Astrocyte of the cerebellum (primary cell): ENCODE measurements at regions not wholly inside any gene's neighbourhood (a gene's known extent, or its start where the extent isn't known, plus 50 kb on each side); places are given as distances from the start of the nearest gene placed in this dataset.
"Not testable (repeated sequence)": the region's sequence is repeated elsewhere in the genome, so short reads cannot be mapped to it uniquely, and the experiment has no call there.

Experiments used
- DNase-seq: peaks from one replicate; pipeline ENCODE4 v3.0.0-alpha.2; 2011; ENCODE audit warnings: low read depth
- H3K4me3 ChIP-seq: 2 replicates; pipeline ENCODE4 v1.5.1; 2011; ENCODE audit warnings: mild to moderate bottlenecking, low read depth, low read length, moderate library complexity
- in situ Hi-C: cut with HindIII; loops from 2 replicates; pipeline ENCODE4 v1.10.0; 2017; ENCODE audit warnings: low sequenced_read_pairs
- TF ChIP-seq, protein P1 (sequence below): IDR thresholded peaks from 2 replicates; pipeline ENCODE4 v1.5.1; 2012; ENCODE audit warnings: low read length, low read depth, moderate library complexity, mild to moderate bottlenecking; ENCODE audit errors: missing control alignments

DNA sequence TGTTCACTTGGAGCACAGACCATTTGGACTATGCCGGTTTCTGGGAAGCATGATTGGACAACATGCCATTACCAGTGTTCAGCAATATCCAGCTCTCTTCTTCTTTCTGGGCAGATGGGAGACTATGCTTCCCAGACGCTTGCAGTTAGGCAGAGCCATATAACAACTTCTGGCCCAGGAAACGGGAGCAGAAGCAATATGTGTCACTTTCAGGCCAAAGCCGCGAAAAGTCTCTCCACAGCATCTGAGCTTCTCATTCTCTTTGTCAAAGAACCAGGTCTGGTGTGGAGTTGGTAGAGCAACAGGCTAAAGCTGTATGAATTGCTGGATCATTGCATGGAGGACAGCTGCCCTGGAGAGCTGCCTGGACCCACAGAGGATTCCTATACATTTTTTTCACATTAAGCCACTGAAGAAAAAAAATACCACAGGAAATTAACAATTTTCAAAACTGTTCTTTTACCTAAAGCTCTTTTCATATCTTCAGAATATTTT is 131.4 kb upstream of the FRG1 start:
- DNase-seq = no peak
- H3K4me3 ChIP-seq = no peak overlapping the region
- TF ChIP-seq, protein P1, sequence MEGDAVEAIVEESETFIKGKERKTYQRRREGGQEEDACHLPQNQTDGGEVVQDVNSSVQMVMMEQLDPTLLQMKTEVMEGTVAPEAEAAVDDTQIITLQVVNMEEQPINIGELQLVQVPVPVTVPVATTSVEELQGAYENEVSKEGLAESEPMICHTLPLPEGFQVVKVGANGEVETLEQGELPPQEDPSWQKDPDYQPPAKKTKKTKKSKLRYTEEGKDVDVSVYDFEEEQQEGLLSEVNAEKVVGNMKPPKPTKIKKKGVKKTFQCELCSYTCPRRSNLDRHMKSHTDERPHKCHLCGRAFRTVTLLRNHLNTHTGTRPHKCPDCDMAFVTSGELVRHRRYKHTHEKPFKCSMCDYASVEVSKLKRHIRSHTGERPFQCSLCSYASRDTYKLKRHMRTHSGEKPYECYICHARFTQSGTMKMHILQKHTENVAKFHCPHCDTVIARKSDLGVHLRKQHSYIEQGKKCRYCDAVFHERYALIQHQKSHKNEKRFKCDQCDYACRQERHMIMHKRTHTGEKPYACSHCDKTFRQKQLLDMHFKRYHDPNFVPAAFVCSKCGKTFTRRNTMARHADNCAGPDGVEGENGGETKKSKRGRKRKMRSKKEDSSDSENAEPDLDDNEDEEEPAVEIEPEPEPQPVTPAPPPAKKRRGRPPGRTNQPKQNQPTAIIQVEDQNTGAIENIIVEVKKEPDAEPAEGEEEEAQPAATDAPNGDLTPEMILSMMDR = no peak
- in situ Hi-C loops = no loop called here

DNA sequence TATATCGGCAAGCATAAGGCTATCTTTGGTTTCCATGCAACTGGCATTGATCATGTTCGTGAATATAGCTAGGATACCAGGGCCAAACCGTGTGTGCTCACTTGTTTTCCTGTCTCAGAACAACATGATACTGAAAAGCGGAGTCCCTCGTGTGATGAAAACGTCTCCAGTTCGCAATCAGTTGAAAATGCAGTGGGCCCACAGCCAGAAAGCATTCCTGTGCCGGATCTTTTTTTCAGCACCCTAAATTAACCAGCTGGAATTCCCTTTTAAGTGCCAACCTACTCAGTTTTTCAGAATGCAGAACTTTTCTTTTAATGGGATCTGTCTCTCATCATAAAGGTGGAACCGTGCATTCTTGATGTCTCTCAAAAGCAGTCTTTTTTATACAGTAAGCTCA is 130.8 kb upstream of the FRG1 start:
- no peak overlapping the region for H3K4me3 ChIP-seq
- in situ Hi-C loops = no loop called here
- no peak for DNase-seq
- TF ChIP-seq, protein P1 = no peak

DNA sequence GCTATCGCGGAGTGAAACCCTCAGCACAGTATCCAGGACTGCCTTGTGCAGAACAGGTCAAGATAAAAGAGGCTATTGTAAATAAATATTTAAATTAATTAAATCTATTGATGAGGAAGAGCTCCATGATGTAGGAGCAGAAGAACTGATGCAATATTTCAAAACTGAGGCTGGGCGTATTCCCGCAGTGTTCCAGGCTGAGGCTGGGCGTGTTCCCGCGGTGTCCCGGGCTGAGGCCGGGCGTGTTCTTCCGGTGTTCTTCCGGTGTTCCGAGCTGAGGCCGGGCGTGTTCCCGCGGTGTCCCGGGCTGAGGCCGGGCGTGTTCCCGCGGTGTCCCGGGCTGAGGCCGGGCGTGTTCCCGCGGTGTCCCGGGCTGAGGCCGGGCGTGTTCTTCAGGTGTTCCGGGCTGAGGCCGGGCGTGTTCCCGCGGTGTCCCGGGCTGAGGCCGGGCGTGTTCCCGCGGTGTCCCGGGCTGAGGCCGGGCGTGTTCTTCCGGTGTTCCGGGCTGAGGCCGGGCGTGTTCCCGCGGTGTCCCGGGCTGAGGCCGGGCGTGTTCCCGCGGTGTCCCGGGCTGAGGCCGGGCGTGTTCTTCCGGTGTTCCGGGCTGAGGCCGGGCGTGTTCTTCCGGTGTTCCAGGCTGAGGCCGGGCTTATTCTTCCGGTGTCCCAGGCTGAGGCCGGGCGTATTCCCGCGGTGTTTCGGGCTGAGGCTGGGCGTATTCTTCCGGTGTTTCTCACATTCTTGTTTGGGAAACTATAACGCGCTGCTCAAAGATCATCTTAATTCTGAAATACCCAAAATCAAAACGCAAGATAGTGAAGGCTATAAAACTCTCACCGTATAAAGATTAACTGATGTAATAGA is 130.1 kb upstream of the FRG1 start:
- in situ Hi-C loops, H3K4me3 ChIP-seq, DNase-seq: not testable (repeated sequence)

DNA sequence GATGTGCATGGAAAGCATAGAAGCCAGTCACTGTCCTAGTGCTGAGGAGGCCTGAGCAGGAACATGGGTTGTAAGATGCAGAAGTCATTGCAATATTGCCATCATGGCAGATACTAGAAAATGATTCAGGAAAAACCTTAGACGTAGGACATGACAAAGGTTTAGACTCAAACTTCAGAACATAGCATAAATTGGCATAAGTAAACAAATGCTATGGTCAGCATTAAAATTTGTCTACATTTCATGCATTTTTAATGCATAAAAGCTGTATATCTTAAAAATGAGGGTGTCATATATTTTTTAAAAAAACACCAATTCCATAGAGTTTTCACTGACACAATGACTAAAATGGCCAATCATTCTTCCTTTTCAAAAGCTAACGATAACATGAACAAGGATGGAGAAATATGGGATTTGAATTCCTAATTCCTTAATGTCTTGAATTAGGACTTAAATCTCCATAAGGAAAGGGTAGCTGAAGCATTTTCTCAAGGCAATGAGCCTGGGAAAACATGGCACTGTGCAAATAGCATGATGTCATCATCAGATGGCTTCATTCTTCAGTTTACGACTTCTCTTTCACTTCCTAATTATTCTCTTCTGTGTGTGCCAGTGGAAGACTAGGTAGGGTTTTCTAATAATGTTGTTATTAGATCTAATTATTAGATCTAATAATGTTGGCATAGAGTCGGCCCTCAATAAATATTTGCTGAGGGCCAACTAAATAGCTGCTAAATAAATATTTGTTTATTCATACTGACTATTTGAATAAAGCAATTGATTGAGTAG is 125.1 kb upstream of the FRG1 start:
- in situ Hi-C loops = no loop called here
- H3K4me3 ChIP-seq = no peak overlapping the region
- DNase-seq = no peak
- TF ChIP-seq, protein P1 = no peak

DNA sequence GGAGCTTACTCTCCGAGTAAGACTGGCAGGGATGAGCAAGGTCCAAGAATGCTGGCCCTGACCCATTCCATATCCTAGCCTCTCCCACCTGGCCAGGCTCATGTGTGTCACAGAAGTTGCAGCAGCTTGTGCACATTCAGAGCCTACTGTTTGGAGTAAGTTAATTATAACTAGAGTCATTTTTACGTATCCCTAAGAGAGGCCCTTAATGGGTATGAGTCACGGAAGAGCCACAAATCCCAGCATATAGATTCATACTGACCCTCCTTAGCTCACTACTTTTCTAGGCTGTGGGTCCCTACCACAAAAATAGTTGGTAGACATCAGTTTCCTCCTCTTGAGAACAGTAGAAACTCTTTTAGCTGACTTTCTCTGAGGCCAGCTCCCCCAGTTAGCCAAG is 118.3 kb upstream of the FRG1 start:
- TF ChIP-seq, protein P1 = no peak
- H3K4me3 ChIP-seq = no peak overlapping the region
- DNase-seq = no peak
- in situ Hi-C loops = no loop called here

DNA sequence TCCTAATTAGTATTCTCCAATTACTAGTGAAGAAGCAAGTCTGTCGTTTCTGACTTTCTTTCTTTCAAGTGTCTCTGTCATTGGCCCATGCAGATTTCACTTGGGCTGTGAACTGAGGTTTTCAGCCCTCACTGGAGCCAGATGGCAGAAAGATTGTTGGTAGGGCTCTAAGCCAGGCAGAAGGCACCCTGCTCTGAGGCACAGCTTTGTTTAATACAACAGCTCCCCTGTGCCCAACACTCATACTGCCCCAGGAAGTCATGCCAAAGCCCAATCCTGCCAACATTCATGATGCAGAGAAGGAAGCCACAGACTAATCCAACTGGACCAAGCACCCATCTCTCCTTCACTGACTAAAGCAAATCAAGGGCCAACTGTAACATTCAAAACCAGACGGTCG is 117.1 kb upstream of the FRG1 start:
- TF ChIP-seq, protein P1 = no peak
- no peak overlapping the region for H3K4me3 ChIP-seq
- DNase-seq = no peak
- in situ Hi-C loops = no loop called here

DNA sequence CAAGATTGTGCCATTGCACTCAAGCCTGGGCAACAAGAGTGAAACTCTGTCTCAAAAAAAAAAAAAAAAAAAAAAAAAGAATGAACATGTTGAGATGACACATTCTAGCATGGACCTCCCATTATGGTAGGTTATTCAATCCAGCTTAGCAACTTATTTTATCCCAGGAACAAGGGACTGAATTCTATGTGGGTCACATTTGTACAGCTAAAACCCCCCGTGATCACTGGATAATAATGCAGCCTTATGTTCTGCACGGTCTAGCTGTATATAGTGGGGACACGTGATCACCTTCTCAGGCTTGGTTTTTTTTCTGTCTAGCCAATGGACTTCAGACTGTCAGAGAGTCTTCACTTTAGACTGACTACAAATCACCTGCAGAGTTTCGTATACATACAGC is 115.2 kb upstream of the FRG1 start:
- H3K4me3 ChIP-seq = no peak overlapping the region
- DNase-seq = no peak
- TF ChIP-seq, protein P1 = no peak
- in situ Hi-C loops = no loop called here
